GM10266 (cell line): ENCODE measurements at regions not wholly inside any gene's neighbourhood (a gene's known extent, or its start where the extent isn't known, plus 50 kb on each side); places are given as distances from the start of the nearest gene placed in this dataset.

Source experiments
- DNase-seq: peaks from one replicate; pipeline ENCODE4 v3.0.0; 2012; ENCODE audit errors: extremely low spot score
- CTCF ChIP-seq: IDR thresholded peaks from 2 replicates; pipeline ENCODE4 v1.5.1; 2012; ENCODE audit warnings: mild to moderate bottlenecking, low read depth; ENCODE audit not compliant: control insufficient read depth, insufficient read depth; ENCODE audit errors: missing control alignments

GRCh38 chr11:80086496-80087055 lies 645.7 kb upstream of the TENM4 start:
- no peak for TF ChIP-seq CTCF
- DNase-seq: no peak

GRCh38 chr11:80085563-80085962 lies 644.7 kb upstream of the TENM4 start:
- TF ChIP-seq CTCF: no peak

GRCh38 chr11:80084608-80085007 lies 643.8 kb upstream of the TENM4 start:
- DNase-seq: no peak
- TF ChIP-seq CTCF: no peak

More at GRCh38 chr11:80085563-80085962, 644.7 kb upstream of the TENM4 start:
- DNase-seq: no peak

- no peak for TF ChIP-seq CTCF
- no peak for DNase-seq
These were observed 642.7 kb upstream of the TENM4 start for GRCh38 chr11:80083531-80083951.

- DNase-seq: no peak
- TF ChIP-seq CTCF: no peak
These were observed 641.6 kb upstream of the TENM4 start for GRCh38 chr11:80082406-80082805.

- DNase-seq: no peak
- no peak for TF ChIP-seq CTCF
These were observed 636.3 kb upstream of the TENM4 start for GRCh38 chr11:80077113-80077512.

- no peak for DNase-seq
- TF ChIP-seq CTCF: no peak
These were observed 634.0 kb upstream of the TENM4 start for GRCh38 chr11:80074837-80075236.
